ENCODE measurements at regions not wholly inside any gene's neighbourhood (a gene's known extent, or its start where the extent isn't known, plus 50 kb on each side); places are given as distances from the start of the nearest gene placed in this dataset.

GRCh38 chrY:8566198-8566597 lies 771.1 kb upstream of the TSPY4 start:
- no peak overlapping the region for H3K27ac ChIP-seq
- no peak for TF ChIP-seq CTCF (IDR thresholded peaks at IDR 0.05)
- H3K9me3 ChIP-seq = no peaks in the 10 kb centered on the region
- no peaks in the 10 kb centered on the region for H3K27me3 ChIP-seq (ENCODE audit: low read depth)
- H3K4me3 ChIP-seq = no peak overlapping the region
- H3K4me1 ChIP-seq = no peaks in the 10 kb centered on the region
- no peaks in the 10 kb centered on the region for H3K36me3 ChIP-seq
- DNase-seq (no peak), ATAC-seq (no peak)
- intact Hi-C loops (cut with DNase I) = no loop called here

GRCh38 chrY:8570384-8570783 lies 766.9 kb upstream of the TSPY4 start:
- intact Hi-C loops (cut with DNase I) = no loop called here
- Histone ChIP-seq H3K27ac (no peak overlapping the region), H3K9me3 (no peaks in the 10 kb centered on the region), H3K4me3 (no peak overlapping the region), H3K4me1 (no peaks in the 10 kb centered on the region), H3K27me3 (ENCODE audit: low read depth) (no peaks in the 10 kb centered on the region), H3K36me3 (no peaks in the 10 kb centered on the region)
- no peak for TF ChIP-seq CTCF (IDR thresholded peaks at IDR 0.05)
- DNase-seq (no peak), ATAC-seq (no peak)

GRCh38 chrY:8572916-8573315 lies 764.3 kb upstream of the TSPY4 start:
- Histone ChIP-seq H3K27ac (no peak overlapping the region), H3K36me3 (no peaks in the 10 kb centered on the region), H3K27me3 (ENCODE audit: low read depth) (no peaks in the 10 kb centered on the region), H3K4me1 (no peaks in the 10 kb centered on the region), H3K4me3 (no peak overlapping the region), H3K9me3 (no peaks in the 10 kb centered on the region)
- intact Hi-C loops (cut with DNase I) = no loop called here
- ATAC-seq (no peak), DNase-seq (no peak)
- no peak for TF ChIP-seq CTCF (IDR thresholded peaks at IDR 0.05)

GRCh38 chrY:8582277-8582850 lies 754.9 kb upstream of the TSPY4 start:
- no peak overlapping the region for H3K27ac ChIP-seq
- H3K36me3 ChIP-seq = no peaks in the 10 kb centered on the region
- H3K27me3 ChIP-seq (ENCODE audit: low read depth) = no peaks in the 10 kb centered on the region
- intact Hi-C loops (cut with DNase I) = no loop called here
- H3K9me3 ChIP-seq = no peaks in the 10 kb centered on the region
- ATAC-seq = no peak
- no peaks in the 10 kb centered on the region for H3K4me1 ChIP-seq
- H3K4me3 ChIP-seq = no peak overlapping the region
- DNase-seq = no peak
- no peak for TF ChIP-seq CTCF (IDR thresholded peaks at IDR 0.05)

- Histone ChIP-seq H3K4me3 (no peak overlapping the region), H3K9me3 (no peaks in the 10 kb centered on the region), H3K4me1 (no peaks in the 10 kb centered on the region), H3K27me3 (ENCODE audit: low read depth) (no peaks in the 10 kb centered on the region), H3K27ac (no peak overlapping the region), H3K36me3 (no peaks in the 10 kb centered on the region)
- DNase-seq (no peak), ATAC-seq (no peak)
- TF ChIP-seq CTCF (IDR thresholded peaks at IDR 0.05) = no peak
- intact Hi-C loops (cut with DNase I) = no loop called here
These were observed 754.1 kb upstream of the TSPY4 start for GRCh38 chrY:8583191-8583590.

- DNase-seq = no peak
- no peaks in the 10 kb centered on the region for H3K9me3 ChIP-seq
- H3K36me3 ChIP-seq = no peaks in the 10 kb centered on the region
- H3K27ac ChIP-seq = no peak overlapping the region
- TF ChIP-seq CTCF (IDR thresholded peaks at IDR 0.05) = no peak
- H3K4me1 ChIP-seq = no peaks in the 10 kb centered on the region
- no peak overlapping the region for H3K4me3 ChIP-seq
- intact Hi-C loops (cut with DNase I) = no loop called here
- ATAC-seq = no peak
- no peaks in the 10 kb centered on the region for H3K27me3 ChIP-seq (ENCODE audit: low read depth)
These were observed 746.6 kb upstream of the TSPY4 start for GRCh38 chrY:8590641-8591040.
